Kidney (tissue), 13 donors: ENCODE measurements at regions not wholly inside any gene's neighbourhood (a gene's known extent, or its start where the extent isn't known, plus 50 kb on each side); places are given as distances from the start of the nearest gene placed in this dataset.
"Not testable (repeated sequence)": the region's sequence is repeated elsewhere in the genome, so short reads cannot be mapped to it uniquely, and the experiment has no call there.

Experiments used
- DNase-seq, 5 donors: peaks; one replicate each; pipeline ENCODE4 v3.0.0-alpha.2; 2013 to 2020
- FAIRE-seq: peaks from 2 replicates; lab custom pipeline; 2012; peaks lifted over from hg19 to GRCh38; lab: Jason Lieb, UNC
- H3K27ac ChIP-seq, 2 donors: one replicate each; pipeline ENCODE4 v1.7.0; 2013; ENCODE audit warnings: low read depth in 2 of 2, low read length in 2 of 2, inconsistent platforms in 1 of 2
- H3K27me3 ChIP-seq: one replicate; pipeline ENCODE4 v1.7.1; 2013; ENCODE audit warnings: low read length, inconsistent platforms; ENCODE audit not compliant: control insufficient read depth, insufficient read depth
- H3K36me3 ChIP-seq, 3 donors: one replicate each; pipeline versions ENCODE4 v1.7.0 to v1.7.1; 2013; ENCODE audit warnings: low read length in 3 of 3, control low read depth in 1 of 3, inconsistent platforms in 1 of 3; ENCODE audit not compliant: insufficient read depth in 3 of 3, control insufficient read depth in 2 of 3
- H3K4me1 ChIP-seq, 3 donors: one replicate each; pipeline versions ENCODE4 v1.7.0 to v1.7.1; 2013; ENCODE audit warnings: low read length in 3 of 3, inconsistent platforms in 1 of 3, low read depth in 1 of 3; ENCODE audit not compliant: control insufficient read depth in 2 of 3, insufficient read depth in 2 of 3
- H3K4me3 ChIP-seq, 3 donors: one replicate each; pipeline versions ENCODE4 v1.7.0 to v1.8.1; 2013; ENCODE audit warnings: low read length in 3 of 3, control low read depth in 1 of 3, inconsistent platforms in 1 of 3
- H3K9ac ChIP-seq, 3 donors: one replicate each; pipeline versions ENCODE4 v1.7.0 to v1.7.1; 2013; ENCODE audit warnings: low read length in 3 of 3, control low read depth in 1 of 3, inconsistent platforms in 1 of 3
- H3K9me3 ChIP-seq, 3 donors: one replicate each; pipeline versions ENCODE4 v1.7.0 to v1.7.1; 2013; ENCODE audit warnings: low read length in 3 of 3, control low read depth in 1 of 3, inconsistent platforms in 1 of 3; ENCODE audit not compliant: control insufficient read depth in 2 of 3, insufficient read depth in 1 of 3
- CTCF ChIP-seq: IDR thresholded peaks from 3 replicates; pipeline ENCODE4 v1.5.1; 2012; ENCODE audit warnings: mild to moderate bottlenecking, moderate library complexity, borderline replicate concordance; ENCODE audit not compliant: insufficient read depth; ENCODE audit errors: extremely low read depth
- intact Hi-C: fragments of 100-400 bp; cut with DNase I; formaldehyde crosslinking; loops from one replicate; pipeline ENCODE4 v1.11.1; 2022
- donor health status: control.
- donor health status: control.
- donor health status: control.
- donor health status: control.
- donor health status: control.
- donor health status: DM: yes; HTN: yes; CAD: no.
- donor health status: Normal renal cell carcinoma (clear cell type).

- Histone ChIP-seq H3K36me3 (no peaks in the 10 kb centered on the region), H3K9me3 (no peaks in the 10 kb centered on the region), H3K27me3 (no peaks in the 10 kb centered on the region), H3K4me1 (no peaks in the 10 kb centered on the region), H3K27ac (no peak overlapping the region), H3K9ac (no peak overlapping the region), H3K4me3 (no peak overlapping the region)
- no peak for TF ChIP-seq CTCF
- FAIRE-seq = no peak
- DNase-seq = no peak
- intact Hi-C loops = no loop called here
Measured at GRCh38 chrX:125544856-125545255, 225.2 kb downstream of the TEX13C start.

- FAIRE-seq = no peak
- no peaks in the 10 kb centered on the region for H3K9me3 ChIP-seq
- no peak for TF ChIP-seq CTCF
- H3K27ac ChIP-seq = no peak overlapping the region
- H3K4me1 ChIP-seq = no peaks in the 10 kb centered on the region
- no peak for DNase-seq
- no peaks in the 10 kb centered on the region for H3K36me3 ChIP-seq
- no peak overlapping the region for H3K9ac ChIP-seq
- no peaks in the 10 kb centered on the region for H3K27me3 ChIP-seq
- intact Hi-C loops = no loop called here
- no peak overlapping the region for H3K4me3 ChIP-seq
Measured at GRCh38 chrX:125577479-125577878, 257.8 kb downstream of the TEX13C start.

- Histone ChIP-seq H3K27ac (no peak overlapping the region), H3K9ac (no peak overlapping the region), H3K9me3 (no peaks in the 10 kb centered on the region), H3K36me3 (no peaks in the 10 kb centered on the region), H3K4me1 (no peaks in the 10 kb centered on the region), H3K4me3 (no peak overlapping the region), H3K27me3 (no peaks in the 10 kb centered on the region)
- FAIRE-seq = peak; percentile 11
- TF ChIP-seq CTCF = no peak
- no peak for DNase-seq
- intact Hi-C loops = no loop called here
Measured at GRCh38 chrX:125604448-125604847, 284.8 kb downstream of the TEX13C start.

GRCh38 chrX:125605145-125605544 is 285.5 kb downstream of the TEX13C start:
- no peaks in the 10 kb centered on the region for H3K36me3 ChIP-seq
- no peak for FAIRE-seq
- no peaks in the 10 kb centered on the region for H3K9me3 ChIP-seq
- TF ChIP-seq CTCF = no peak
- H3K4me3 ChIP-seq = no peak overlapping the region
- H3K27ac ChIP-seq = no peak overlapping the region
- no peaks in the 10 kb centered on the region for H3K27me3 ChIP-seq
- H3K9ac ChIP-seq = no peak overlapping the region
- no peak for DNase-seq
- no peaks in the 10 kb centered on the region for H3K4me1 ChIP-seq
- intact Hi-C loops = no loop called here

GRCh38 chrX:125614591-125615343 is 295.1 kb downstream of the TEX13C start:
- H3K27ac ChIP-seq, H3K27me3 ChIP-seq, H3K36me3 ChIP-seq, H3K4me1 ChIP-seq, H3K9me3 ChIP-seq, intact Hi-C loops, DNase-seq, FAIRE-seq, H3K4me3 ChIP-seq, H3K9ac ChIP-seq: not testable (repeated sequence)
